Astrocyte of the spinal cord (primary cell): ENCODE measurements at regions not wholly inside any gene's neighbourhood (a gene's known extent, or its start where the extent isn't known, plus 50 kb on each side); places are given as distances from the start of the nearest gene placed in this dataset.

Experiments
- DNase-seq: peaks from one replicate; pipeline ENCODE4 v3.0.0; 2011; ENCODE audit warnings: low read depth, low spot score
- H3K4me3 ChIP-seq: 2 replicates; pipeline ENCODE4 v1.5.1; 2011; ENCODE audit warnings: low read depth, mild to moderate bottlenecking, low read length, moderate library complexity
- CTCF ChIP-seq: IDR thresholded peaks from 2 replicates; pipeline ENCODE4 v1.5.1; 2012; ENCODE audit warnings: low read depth, mild to moderate bottlenecking, low read length, inconsistent platforms
- in situ Hi-C: cut with HindIII; loops from 2 replicates; pipeline ENCODE4 v1.10.0; 2017; ENCODE audit warnings: low sequenced_read_pairs

GRCh38 chr2:67524777-67525176, 127.6 kb downstream of the ETAA1 start:
- H3K4me3 ChIP-seq: no peak overlapping the region
- DNase-seq: no peak
- in situ Hi-C loops: no loop called here
- TF ChIP-seq CTCF: no peak

- in situ Hi-C loops: no loop called here
- TF ChIP-seq CTCF: no peak
- no peak overlapping the region for H3K4me3 ChIP-seq
- no peak for DNase-seq
These were observed 129.2 kb downstream of the ETAA1 start for GRCh38 chr2:67526283-67526682.

- in situ Hi-C loops: no loop called here
- no peak for DNase-seq
- TF ChIP-seq CTCF: no peak
- H3K4me3 ChIP-seq: no peak overlapping the region
These were observed 131.2 kb downstream of the ETAA1 start for GRCh38 chr2:67528320-67528719.

GRCh38 chr2:67532387-67532786, 135.3 kb downstream of the ETAA1 start:
- no peak for TF ChIP-seq CTCF
- no peak overlapping the region for H3K4me3 ChIP-seq
- no peak for DNase-seq
- in situ Hi-C loops: no loop called here

- in situ Hi-C loops: no loop called here
- no peak overlapping the region for H3K4me3 ChIP-seq
- TF ChIP-seq CTCF: no peak
- no peak for DNase-seq
These were observed 137.6 kb downstream of the ETAA1 start for GRCh38 chr2:67534745-67535144.

DNA sequence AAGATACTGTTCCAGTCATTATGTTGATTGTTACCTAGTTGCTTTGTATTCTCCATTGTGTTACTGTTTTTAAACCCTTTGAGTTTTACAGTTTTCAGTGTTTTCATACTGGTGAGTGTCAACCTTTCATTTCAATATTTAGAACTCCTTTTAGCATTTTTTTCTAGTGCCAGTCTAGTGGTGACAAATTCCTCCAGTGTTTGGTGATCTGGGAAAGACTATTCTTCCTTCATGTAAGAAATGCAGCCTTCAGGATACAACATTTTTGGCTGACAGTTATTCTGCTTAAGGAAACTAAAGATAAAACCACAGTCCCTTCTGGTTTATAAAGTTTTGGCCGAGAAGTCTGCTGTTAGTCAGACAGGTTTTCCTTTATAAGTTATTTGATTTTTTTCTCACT, 143.8 kb downstream of the ETAA1 start:
- in situ Hi-C loops: no loop called here
- no peak overlapping the region for H3K4me3 ChIP-seq
- TF ChIP-seq CTCF: no peak
- DNase-seq: no peak

- H3K4me3 ChIP-seq: no peak overlapping the region
- DNase-seq: no peak
- in situ Hi-C loops: no loop called here
- TF ChIP-seq CTCF: no peak
These were observed 147.2 kb downstream of the ETAA1 start for GRCh38 chr2:67544286-67544685.
